Astrocyte (in vitro differentiated cells and primary cell): ENCODE measurements at regions not wholly inside any gene's neighbourhood (a gene's known extent, or its start where the extent isn't known, plus 50 kb on each side); places are given as distances from the start of the nearest gene placed in this dataset.

Source experiments
- DNase-seq: peaks from one replicate; pipeline ENCODE4 v3.0.0-alpha.2; 2010; ENCODE audit warnings: low read depth
- FAIRE-seq: peaks from 2 replicates; lab custom pipeline; 2011; peaks lifted over from hg19 to GRCh38; lab: Jason Lieb, UNC
- H2AFZ ChIP-seq: 2 replicates; pipeline ENCODE4 v1.6.0; 2012; ENCODE audit warnings: low read depth, low read length, inconsistent platforms
- H3K27ac ChIP-seq: 2 replicates; pipeline ENCODE4 v1.5.1; 2011; ENCODE audit warnings: low read depth, low read length, inconsistent platforms
- H3K27me3 ChIP-seq: 2 replicates; pipeline ENCODE4 v1.6.0; 2011; ENCODE audit warnings: low read length, inconsistent platforms; ENCODE audit not compliant: insufficient read depth
- H3K36me3 ChIP-seq: 2 replicates; pipeline ENCODE4 v1.5.1; 2011; ENCODE audit warnings: low read length, inconsistent platforms; ENCODE audit not compliant: insufficient read depth
- H3K4me1 ChIP-seq: 2 replicates; pipeline ENCODE4 v1.5.1; 2011; ENCODE audit warnings: low read length, inconsistent platforms; ENCODE audit not compliant: insufficient read depth
- H3K4me2 ChIP-seq: 2 replicates; pipeline ENCODE4 v1.6.0; 2012; ENCODE audit warnings: low read length, inconsistent platforms
- H3K4me3 ChIP-seq: 2 replicates; pipeline ENCODE4 v1.5.1; 2011; ENCODE audit warnings: low read depth, mild to moderate bottlenecking, low read length, inconsistent platforms; ENCODE audit not compliant: insufficient read depth
- H3K79me2 ChIP-seq: 2 replicates; pipeline ENCODE4 v1.6.0; 2012; ENCODE audit warnings: mild to moderate bottlenecking, low read length, inconsistent platforms; ENCODE audit not compliant: insufficient read depth
- H3K9ac ChIP-seq: 2 replicates; pipeline ENCODE4 v1.6.0; 2012; ENCODE audit warnings: mild to moderate bottlenecking, low read length, inconsistent platforms
- H3K9me3 ChIP-seq: 2 replicates; pipeline ENCODE4 v1.5.1; 2012; ENCODE audit warnings: low read depth, mild to moderate bottlenecking, low read length, inconsistent platforms; ENCODE audit not compliant: insufficient read depth
- H4K20me1 ChIP-seq: 2 replicates; pipeline ENCODE4 v1.6.0; 2012; ENCODE audit warnings: low read length, inconsistent platforms; ENCODE audit not compliant: insufficient read depth
- H3K27ac Mint-ChIP-seq: one replicate; pipeline ENCODE4 v1.8.0; 2021; ENCODE audit warnings: mild to moderate bottlenecking, mixed read lengths; ENCODE audit not compliant: unreplicated experiment
- H3K27me3 Mint-ChIP-seq: one replicate; pipeline ENCODE4 v1.8.0; 2021; ENCODE audit warnings: low read depth, mixed read lengths; ENCODE audit not compliant: unreplicated experiment
- H3K36me3 Mint-ChIP-seq: one replicate; pipeline ENCODE4 v1.8.0; 2021; ENCODE audit warnings: low read depth, mixed read lengths; ENCODE audit not compliant: unreplicated experiment
- H3K4me1 Mint-ChIP-seq: one replicate; pipeline ENCODE4 v1.8.0; 2021; ENCODE audit warnings: low read depth, mixed read lengths; ENCODE audit not compliant: unreplicated experiment
- H3K4me3 Mint-ChIP-seq: one replicate; pipeline ENCODE4 v1.8.0; 2021; ENCODE audit warnings: mild to moderate bottlenecking, moderate library complexity, mixed read lengths; ENCODE audit not compliant: unreplicated experiment
- H3K9me3 Mint-ChIP-seq: one replicate; pipeline ENCODE4 v1.8.0; 2021; ENCODE audit warnings: mild to moderate bottlenecking, mixed read lengths; ENCODE audit not compliant: unreplicated experiment
- EZH2 ChIP-seq: IDR thresholded peaks from 2 replicates; pipeline ENCODE4 v1.6.1; 2012; ENCODE audit warnings: mild to moderate bottlenecking, low read length, inconsistent platforms; ENCODE audit not compliant: insufficient read depth
- TF ChIP-seq, protein P1 (sequence below): IDR thresholded peaks from 2 replicates; pipeline ENCODE4 v1.5.1; 2011; ENCODE audit warnings: low read depth, mild to moderate bottlenecking, inconsistent platforms, low read length, moderate library complexity; ENCODE audit not compliant: insufficient read depth

- FAIRE-seq = no peak
Measured at GRCh38 chr10:6692856-6693255, 112.8 kb upstream of the PRKCQ start.

DNA sequence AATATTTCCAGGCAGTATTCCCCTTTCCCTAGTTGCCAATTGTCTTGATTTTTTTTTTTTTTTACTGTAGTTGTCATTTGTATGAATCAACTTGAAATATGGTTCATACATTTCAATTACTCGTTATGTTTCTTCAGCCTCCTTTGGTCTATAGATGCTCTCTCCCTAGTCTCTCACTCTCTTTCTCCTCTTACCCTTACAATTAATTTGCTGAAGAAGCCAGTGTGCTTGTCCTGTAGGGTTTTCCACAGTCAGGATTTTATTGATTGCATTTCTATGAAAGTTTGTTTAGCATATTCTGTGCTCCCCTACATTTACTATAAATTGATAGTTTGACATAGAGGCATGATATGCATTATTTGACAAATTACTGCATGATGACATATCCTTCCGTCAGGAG is 112.0 kb upstream of the PRKCQ start:
- DNase-seq (no peak), FAIRE-seq (no peak)
- no peak overlapping the region for H3K4me3 ChIP-seq
- peaks cover 17% of the 10 kb centered on the region for H3K27me3 Mint-ChIP-seq
- H3K9me3 Mint-ChIP-seq = peaks cover 3% of the 10 kb centered on the region
- no peak overlapping the region for H3K9ac ChIP-seq
- no peaks in the 10 kb centered on the region for H3K36me3 ChIP-seq
- H3K27ac Mint-ChIP-seq = no peak overlapping the region
- TF ChIP-seq EZH2 = no peak
- TF ChIP-seq, protein P1, sequence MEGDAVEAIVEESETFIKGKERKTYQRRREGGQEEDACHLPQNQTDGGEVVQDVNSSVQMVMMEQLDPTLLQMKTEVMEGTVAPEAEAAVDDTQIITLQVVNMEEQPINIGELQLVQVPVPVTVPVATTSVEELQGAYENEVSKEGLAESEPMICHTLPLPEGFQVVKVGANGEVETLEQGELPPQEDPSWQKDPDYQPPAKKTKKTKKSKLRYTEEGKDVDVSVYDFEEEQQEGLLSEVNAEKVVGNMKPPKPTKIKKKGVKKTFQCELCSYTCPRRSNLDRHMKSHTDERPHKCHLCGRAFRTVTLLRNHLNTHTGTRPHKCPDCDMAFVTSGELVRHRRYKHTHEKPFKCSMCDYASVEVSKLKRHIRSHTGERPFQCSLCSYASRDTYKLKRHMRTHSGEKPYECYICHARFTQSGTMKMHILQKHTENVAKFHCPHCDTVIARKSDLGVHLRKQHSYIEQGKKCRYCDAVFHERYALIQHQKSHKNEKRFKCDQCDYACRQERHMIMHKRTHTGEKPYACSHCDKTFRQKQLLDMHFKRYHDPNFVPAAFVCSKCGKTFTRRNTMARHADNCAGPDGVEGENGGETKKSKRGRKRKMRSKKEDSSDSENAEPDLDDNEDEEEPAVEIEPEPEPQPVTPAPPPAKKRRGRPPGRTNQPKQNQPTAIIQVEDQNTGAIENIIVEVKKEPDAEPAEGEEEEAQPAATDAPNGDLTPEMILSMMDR = no peak
- no peaks in the 10 kb centered on the region for H3K36me3 Mint-ChIP-seq
- H3K4me3 Mint-ChIP-seq = no peak overlapping the region
- H3K4me2 ChIP-seq = no peak overlapping the region
- no peak overlapping the region for H3K27ac ChIP-seq
- H3K9me3 ChIP-seq = no peaks in the 10 kb centered on the region
- peaks cover 5% of the 10 kb centered on the region for H3K4me1 Mint-ChIP-seq
- H3K79me2 ChIP-seq = no peaks in the 10 kb centered on the region
- H3K27me3 ChIP-seq = no peaks in the 10 kb centered on the region
- H2AFZ ChIP-seq = no peak overlapping the region
- H3K4me1 ChIP-seq = no peaks in the 10 kb centered on the region
- H4K20me1 ChIP-seq = no peaks in the 10 kb centered on the region

More at GRCh38 chr10:6692856-6693255, 112.8 kb upstream of the PRKCQ start:
- Histone ChIP-seq H3K36me3 (no peaks in the 10 kb centered on the region), H3K4me2 (no peak overlapping the region), H3K9ac (no peak overlapping the region), H3K9me3 (no peaks in the 10 kb centered on the region), H3K27ac (no peak overlapping the region), H3K4me3 (no peak overlapping the region), H3K79me2 (no peaks in the 10 kb centered on the region), H4K20me1 (no peaks in the 10 kb centered on the region), H2AFZ (no peak overlapping the region), H3K27me3 (no peaks in the 10 kb centered on the region), H3K4me1 (no peaks in the 10 kb centered on the region)
- no peak overlapping the region for H3K27ac Mint-ChIP-seq
- H3K4me1 Mint-ChIP-seq = peaks cover 5% of the 10 kb centered on the region
- no peak overlapping the region for H3K4me3 Mint-ChIP-seq
- DNase-seq = no peak
- TF ChIP-seq, protein P1 = no peak
- TF ChIP-seq EZH2 = no peak
- no peaks in the 10 kb centered on the region for H3K36me3 Mint-ChIP-seq
- peaks cover 10% of the 10 kb centered on the region for H3K27me3 Mint-ChIP-seq
- peaks cover 3% of the 10 kb centered on the region for H3K9me3 Mint-ChIP-seq

DNA sequence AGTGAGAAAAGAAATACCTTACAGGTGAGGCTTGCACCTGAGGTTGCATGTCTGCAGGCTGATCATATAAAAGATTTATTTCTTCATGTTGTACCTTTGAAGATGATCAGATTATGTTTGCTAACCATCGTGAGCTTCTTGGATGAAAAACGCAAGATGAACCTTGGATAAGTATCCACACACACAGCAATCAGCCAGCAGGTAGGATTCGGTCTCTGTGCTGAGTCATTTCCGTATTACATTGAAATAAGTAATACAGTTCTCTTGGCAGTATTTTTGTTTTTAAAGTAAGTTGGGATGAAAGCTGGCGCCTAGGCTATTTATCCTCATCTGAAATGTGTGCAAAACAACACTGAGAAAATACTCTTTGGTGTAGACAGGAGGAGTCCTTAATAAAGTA is 109.0 kb upstream of the PRKCQ start:
- peaks cover 3% of the 10 kb centered on the region for H3K9me3 Mint-ChIP-seq
- no peak overlapping the region for H3K4me2 ChIP-seq
- H3K79me2 ChIP-seq = no peaks in the 10 kb centered on the region
- H3K27ac ChIP-seq = no peak overlapping the region
- H3K27ac Mint-ChIP-seq = no peak overlapping the region
- H2AFZ ChIP-seq = no peak overlapping the region
- H3K4me1 Mint-ChIP-seq = no peaks in the 10 kb centered on the region
- no peak for TF ChIP-seq EZH2
- TF ChIP-seq, protein P1 = no peak
- FAIRE-seq = no peak
- no peak overlapping the region for H3K9ac ChIP-seq
- peak; percentile 25 for DNase-seq
- H3K4me3 Mint-ChIP-seq = no peak overlapping the region
- H3K27me3 Mint-ChIP-seq = peaks cover 13% of the 10 kb centered on the region
- no peaks in the 10 kb centered on the region for H3K9me3 ChIP-seq
- H3K36me3 ChIP-seq = no peaks in the 10 kb centered on the region
- no peaks in the 10 kb centered on the region for H4K20me1 ChIP-seq
- no peak overlapping the region for H3K4me3 ChIP-seq
- no peaks in the 10 kb centered on the region for H3K4me1 ChIP-seq
- no peaks in the 10 kb centered on the region for H3K36me3 Mint-ChIP-seq
- no peaks in the 10 kb centered on the region for H3K27me3 ChIP-seq
